HG03108 (cell line): ENCODE measurements at regions not wholly inside any gene's neighbourhood (a gene's known extent, or its start where the extent isn't known, plus 50 kb on each side); places are given as distances from the start of the nearest gene placed in this dataset.
"Not testable (repeated sequence)": the region's sequence is repeated elsewhere in the genome, so short reads cannot be mapped to it uniquely, and the experiment has no call there.

Experiments used
- ATAC-seq: cut with Tn5 transposase; IDR thresholded peaks from one replicate; pipeline ENCODE4 v1.9.1; 2021; ENCODE audit warnings: moderate library complexity; ENCODE audit not compliant: unreplicated experiment

- no peak for ATAC-seq
These were observed 326.7 kb upstream of the SUCLG2 start for GRCh38 chr3:67981077-67981476.

GRCh38 chr3:67979342-67979741 lies 324.9 kb upstream of the SUCLG2 start:
- ATAC-seq, result no peak

GRCh38 chr3:67977762-67978161 lies 323.4 kb upstream of the SUCLG2 start:
- ATAC-seq, result no peak

- no peak for ATAC-seq
These were observed 322.3 kb upstream of the SUCLG2 start for GRCh38 chr3:67976663-67977062.

GRCh38 chr3:67964596-67964995 lies 310.2 kb upstream of the SUCLG2 start:
- no peak for ATAC-seq

- ATAC-seq, result no peak
These were observed 302.9 kb upstream of the SUCLG2 start for GRCh38 chr3:67957268-67957667.

GRCh38 chr3:67947808-67948508 lies 293.5 kb upstream of the SUCLG2 start:
- no peak for ATAC-seq

GRCh38 chr3:67946436-67946835 lies 292.0 kb upstream of the SUCLG2 start:
- ATAC-seq, result no peak

GRCh38 chr3:67943546-67943945 lies 289.1 kb upstream of the SUCLG2 start:
- ATAC-seq, result no peak

- no peak for ATAC-seq
These were observed 287.1 kb upstream of the SUCLG2 start for GRCh38 chr3:67941433-67942030.

- no peak for ATAC-seq
These were observed 286.0 kb upstream of the SUCLG2 start for GRCh38 chr3:67940210-67940952.

GRCh38 chr3:67937498-67938118 lies 283.2 kb upstream of the SUCLG2 start:
- ATAC-seq, result no peak

- not testable (repeated sequence) for ATAC-seq
These were observed 276.0 kb upstream of the SUCLG2 start for GRCh38 chr3:67930394-67930793.

GRCh38 chr3:67923796-67924195 lies 269.4 kb upstream of the SUCLG2 start:
- ATAC-seq, result no peak

- no peak for ATAC-seq
These were observed 266.6 kb upstream of the SUCLG2 start for GRCh38 chr3:67920969-67921368.

GRCh38 chr3:67920311-67920710 lies 265.9 kb upstream of the SUCLG2 start:
- ATAC-seq, result no peak

GRCh38 chr3:67916353-67916752 lies 261.9 kb upstream of the SUCLG2 start:
- no peak for ATAC-seq

GRCh38 chr3:67907735-67908134 lies 253.3 kb upstream of the SUCLG2 start:
- ATAC-seq, result no peak

GRCh38 chr3:67906261-67906660 lies 251.8 kb upstream of the SUCLG2 start:
- no peak for ATAC-seq

GRCh38 chr3:67901681-67902080 lies 247.3 kb upstream of the SUCLG2 start:
- no peak for ATAC-seq

- no peak for ATAC-seq
These were observed 244.5 kb upstream of the SUCLG2 start for GRCh38 chr3:67898916-67899315.
